MCF 10A (cell line): ENCODE measurements at regions not wholly inside any gene's neighbourhood (a gene's known extent, or its start where the extent isn't known, plus 50 kb on each side); places are given as distances from the start of the nearest gene placed in this dataset.

Source experiments
- BruUV-seq: library from RNA; stranded (reverse); fragments of 400-500 nt; replicated peaks from 2 replicates; lab custom pipeline; 2021; lab: Mats Ljungman, UMichigan
- CTCF ChIA-PET: fragments of 300-600 bp; sonication (Branson Sonifier 250); formaldehyde crosslinking; extraction: SDS; loops from one replicate; lab custom pipeline; 2021; ENCODE audit warnings: antibody characterized with exemption, inconsistent platforms; lab: Yijun Ruan, JAX
- POLR2A ChIA-PET: fragments of 300-600, 350-650 bp; sonication (Branson Sonifier 250); formaldehyde crosslinking; extraction: SDS; loops from one replicate; lab custom pipeline; 2020; ENCODE audit warnings: antibody characterized with exemption, inconsistent platforms; lab: Yijun Ruan, JAX
- DNase-seq: peaks from one replicate; pipeline ENCODE4 v3.0.0-alpha.2; 2018; ENCODE audit not compliant: unreplicated experiment
- H3K27ac Mint-ChIP-seq: one replicate; pipeline ENCODE4 v1.8.0; 2022; ENCODE audit warnings: mild to moderate bottlenecking, low read depth, mixed read lengths; ENCODE audit not compliant: unreplicated experiment
- H3K27me3 Mint-ChIP-seq: one replicate; pipeline ENCODE4 v1.8.0; 2022; ENCODE audit warnings: mixed read lengths; ENCODE audit not compliant: insufficient read depth, unreplicated experiment
- H3K36me3 Mint-ChIP-seq: one replicate; pipeline ENCODE4 v1.8.0; 2022; ENCODE audit warnings: mild to moderate bottlenecking, moderate library complexity, mixed read lengths; ENCODE audit not compliant: insufficient read depth, unreplicated experiment
- H3K4me1 Mint-ChIP-seq: one replicate; pipeline ENCODE4 v1.8.0; 2022; ENCODE audit warnings: mixed read lengths; ENCODE audit not compliant: insufficient read depth, unreplicated experiment
- H3K4me3 Mint-ChIP-seq: one replicate; pipeline ENCODE4 v1.8.0; 2022; ENCODE audit warnings: mild to moderate bottlenecking, moderate library complexity, mixed read lengths; ENCODE audit not compliant: unreplicated experiment
- H3K9me3 Mint-ChIP-seq: one replicate; pipeline ENCODE4 v1.8.0; 2022; ENCODE audit warnings: mixed read lengths; ENCODE audit not compliant: unreplicated experiment
- intact Hi-C: fragments of 100-400 bp; cut with micrococcal nuclease; formaldehyde crosslinking; loops from 2 replicates; pipeline ENCODE4 v1.14.1; 2022
- TF ChIP-seq, protein P1 (sequence below): fragments of 200-600 bp; IDR thresholded peaks from one replicate; pipeline ENCODE4 v1.8.0; 2022; ENCODE audit warnings: antibody characterized with exemption, mild to moderate bottlenecking; ENCODE audit not compliant: unreplicated experiment

- POLR2A ChIA-PET: interaction anchor here (0.6 kb wide), 1 partner anchor 102 kb away, joined by 4 read pairs; no protein-coding TSS in a partner anchor
- Mint-ChIP-seq H3K27ac (no peak overlapping the region), H3K36me3 (no peaks in the 10 kb centered on the region), H3K27me3 (peaks cover 9% of the 10 kb centered on the region), H3K4me1 (no peaks in the 10 kb centered on the region), H3K9me3 (no peaks in the 10 kb centered on the region), H3K4me3 (no peak overlapping the region)
- intact Hi-C loops: no loop called here
- no TSS peak for BruUV-seq
- DNase-seq: peak; percentile 14
- TF ChIP-seq, protein P1, sequence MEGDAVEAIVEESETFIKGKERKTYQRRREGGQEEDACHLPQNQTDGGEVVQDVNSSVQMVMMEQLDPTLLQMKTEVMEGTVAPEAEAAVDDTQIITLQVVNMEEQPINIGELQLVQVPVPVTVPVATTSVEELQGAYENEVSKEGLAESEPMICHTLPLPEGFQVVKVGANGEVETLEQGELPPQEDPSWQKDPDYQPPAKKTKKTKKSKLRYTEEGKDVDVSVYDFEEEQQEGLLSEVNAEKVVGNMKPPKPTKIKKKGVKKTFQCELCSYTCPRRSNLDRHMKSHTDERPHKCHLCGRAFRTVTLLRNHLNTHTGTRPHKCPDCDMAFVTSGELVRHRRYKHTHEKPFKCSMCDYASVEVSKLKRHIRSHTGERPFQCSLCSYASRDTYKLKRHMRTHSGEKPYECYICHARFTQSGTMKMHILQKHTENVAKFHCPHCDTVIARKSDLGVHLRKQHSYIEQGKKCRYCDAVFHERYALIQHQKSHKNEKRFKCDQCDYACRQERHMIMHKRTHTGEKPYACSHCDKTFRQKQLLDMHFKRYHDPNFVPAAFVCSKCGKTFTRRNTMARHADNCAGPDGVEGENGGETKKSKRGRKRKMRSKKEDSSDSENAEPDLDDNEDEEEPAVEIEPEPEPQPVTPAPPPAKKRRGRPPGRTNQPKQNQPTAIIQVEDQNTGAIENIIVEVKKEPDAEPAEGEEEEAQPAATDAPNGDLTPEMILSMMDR: no peak
- CTCF ChIA-PET: no interaction called here
Observed at GRCh38 chr5:133785182-133785581, 172.8 kb upstream of the FSTL4 start.

GRCh38 chr5:133783481-133783880 lies 171.1 kb upstream of the FSTL4 start:
- Mint-ChIP-seq H3K27ac (no peak overlapping the region), H3K4me1 (no peaks in the 10 kb centered on the region), H3K27me3 (no peaks in the 10 kb centered on the region), H3K36me3 (no peaks in the 10 kb centered on the region), H3K4me3 (no peak overlapping the region), H3K9me3 (no peaks in the 10 kb centered on the region)
- intact Hi-C loops: no loop called here
- POLR2A ChIA-PET: interaction anchor here (1.1 kb wide), 1 partner anchor 17 kb away, joined by 5 read pairs; no protein-coding TSS in a partner anchor
- no TSS peak for BruUV-seq
- DNase-seq: no peak
- TF ChIP-seq, protein P1: no peak
- CTCF ChIA-PET: interaction anchor here (0.6 to 1.0 kb wide), 2 partner anchors 50 to 614 kb away, joined by 3 to 5 read pairs; no protein-coding TSS in a partner anchor

- Mint-ChIP-seq H3K4me3 (no peak overlapping the region), H3K27me3 (no peaks in the 10 kb centered on the region), H3K9me3 (no peaks in the 10 kb centered on the region), H3K4me1 (no peaks in the 10 kb centered on the region), H3K27ac (no peak overlapping the region), H3K36me3 (no peaks in the 10 kb centered on the region)
- DNase-seq: no peak
- ChIA-PET CTCF (no interaction called here), POLR2A (interaction anchor here (1.1 kb wide), 1 partner anchor 18 kb away, joined by 5 read pairs; no protein-coding TSS in a partner anchor)
- TF ChIP-seq, protein P1: no peak
- no TSS peak for BruUV-seq
- intact Hi-C loops: no loop called here
Observed at GRCh38 chr5:133782736-133783135, 170.4 kb upstream of the FSTL4 start.

- ChIA-PET CTCF (no interaction called here), POLR2A (no interaction called here)
- Mint-ChIP-seq H3K4me3 (no peak overlapping the region), H3K36me3 (no peaks in the 10 kb centered on the region), H3K27ac (no peak overlapping the region), H3K9me3 (no peaks in the 10 kb centered on the region), H3K27me3 (no peaks in the 10 kb centered on the region), H3K4me1 (no peaks in the 10 kb centered on the region)
- no TSS peak for BruUV-seq
- TF ChIP-seq, protein P1: no peak
- intact Hi-C loops: no loop called here
- DNase-seq: no peak
Observed at GRCh38 chr5:133781436-133782225, 169.3 kb upstream of the FSTL4 start.
